ENCODE measurements at regions not wholly inside any gene's neighbourhood (a gene's known extent, or its start where the extent isn't known, plus 50 kb on each side); places are given as distances from the start of the nearest gene placed in this dataset.

GRCh38 chr2:62330959-62331358 is 135.0 kb downstream of the B3GNT2 start:
- Histone ChIP-seq H3K79me2 (ENCODE audit: control insufficient read depth, insufficient read depth, low read length) (no peaks in the 10 kb centered on the region), H3K4me1 (ENCODE audit: control insufficient read depth, extremely low read depth, insufficient read depth, low read length) (no peaks in the 10 kb centered on the region), H3K4me3 (replicated peaks in 1 of 4; ENCODE audit: control extremely low read depth in 1 of 4, insufficient read depth in 1 of 4, low read depth in 3 of 4, low read length in 4 of 4) (no peak overlapping the region), H2AFZ (ENCODE audit: low read length) (no peak overlapping the region), H3K9ac (ENCODE audit: insufficient read depth, low read length) (no peak overlapping the region), H3K27me3 (ENCODE audit: control insufficient read depth, insufficient read depth, low read length) (no peaks in the 10 kb centered on the region), H3K36me3 (ENCODE audit: control insufficient read depth, insufficient read depth, low read length) (no peaks in the 10 kb centered on the region), H3K9me3 (ENCODE audit: control insufficient read depth, insufficient read depth, low read depth, low read length) (no peaks in the 10 kb centered on the region), H3K4me2 (ENCODE audit: extremely low read depth, insufficient read depth, low read length) (no peak overlapping the region), H4K20me1 (ENCODE audit: control insufficient read depth, extremely low read depth, insufficient read depth, low read length) (no peaks in the 10 kb centered on the region), H3K27ac (ENCODE audit: insufficient read depth, low read length) (no peak overlapping the region)
- no peak for TF ChIP-seq EZH2 (IDR thresholded peaks at IDR 0.05; ENCODE audit: low read length, missing control alignments)
- TF ChIP-seq CTCF (conservative IDR thresholded peaks at IDR 0.05 in 1 of 2, IDR thresholded peaks at IDR 0.05 in 1 of 2; ENCODE audit: low read depth in 1 of 2, low read length in 2 of 2) = no peak
- no peak for DNase-seq (ENCODE audit: low read depth in 2 of 2)

DNA sequence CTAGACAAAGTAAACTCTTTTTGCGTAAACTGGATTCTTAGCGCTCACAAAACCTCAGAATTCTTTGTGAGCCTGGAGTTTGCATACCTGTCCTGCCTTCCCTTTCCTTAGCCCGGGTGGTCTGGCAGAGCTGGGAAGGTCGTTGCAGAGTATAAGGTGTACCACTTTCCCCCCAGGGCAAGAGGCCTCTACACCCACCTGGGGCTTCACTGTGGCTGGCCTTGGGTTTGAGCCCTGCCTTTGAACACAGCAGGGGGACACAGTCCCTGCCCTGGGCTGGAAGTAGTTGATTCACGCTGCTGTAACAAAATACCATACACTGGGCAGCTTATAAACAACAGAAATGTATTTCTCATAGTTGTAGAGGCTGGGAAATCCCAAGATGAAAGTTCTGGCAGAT is 133.9 kb downstream of the B3GNT2 start:
- Histone ChIP-seq H2AFZ (ENCODE audit: low read length) (no peak overlapping the region), H3K9ac (ENCODE audit: insufficient read depth, low read length) (no peak overlapping the region), H3K27ac (ENCODE audit: insufficient read depth, low read length) (no peak overlapping the region), H3K9me3 (ENCODE audit: control insufficient read depth, insufficient read depth, low read depth, low read length) (no peaks in the 10 kb centered on the region), H3K4me3 (replicated peaks in 1 of 4; ENCODE audit: control extremely low read depth in 1 of 4, insufficient read depth in 1 of 4, low read depth in 3 of 4, low read length in 4 of 4) (no peak overlapping the region), H3K36me3 (ENCODE audit: control insufficient read depth, insufficient read depth, low read length) (no peaks in the 10 kb centered on the region), H3K27me3 (ENCODE audit: control insufficient read depth, insufficient read depth, low read length) (no peaks in the 10 kb centered on the region), H4K20me1 (ENCODE audit: control insufficient read depth, extremely low read depth, insufficient read depth, low read length) (no peaks in the 10 kb centered on the region), H3K4me2 (ENCODE audit: extremely low read depth, insufficient read depth, low read length) (no peak overlapping the region), H3K4me1 (ENCODE audit: control insufficient read depth, extremely low read depth, insufficient read depth, low read length) (no peaks in the 10 kb centered on the region), H3K79me2 (ENCODE audit: control insufficient read depth, insufficient read depth, low read length) (no peaks in the 10 kb centered on the region)
- no peak for DNase-seq (ENCODE audit: low read depth in 2 of 2)
- TF ChIP-seq CTCF (conservative IDR thresholded peaks at IDR 0.05 in 1 of 2, IDR thresholded peaks at IDR 0.05 in 1 of 2; ENCODE audit: low read depth in 1 of 2, low read length in 2 of 2) = no peak
- no peak for TF ChIP-seq EZH2 (IDR thresholded peaks at IDR 0.05; ENCODE audit: low read length, missing control alignments)

DNA sequence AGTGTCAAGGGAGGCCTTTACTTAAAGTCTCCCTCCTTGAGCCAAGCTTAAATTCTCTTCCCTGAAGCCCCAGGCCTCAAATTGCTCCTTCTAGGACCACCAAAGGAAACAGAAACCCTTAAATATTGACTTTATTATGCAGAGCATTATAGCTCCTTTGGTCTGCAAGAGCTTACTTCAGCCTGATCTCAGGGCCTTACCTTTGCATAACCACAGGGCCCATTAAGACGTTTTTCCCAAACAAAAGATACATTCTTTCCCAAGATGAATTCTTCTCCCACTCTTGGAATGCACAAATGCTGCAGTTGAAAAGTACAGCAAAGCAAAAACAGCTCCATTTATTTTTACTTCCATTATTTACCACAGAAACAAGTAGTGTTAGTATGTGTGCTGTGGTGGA is 130.8 kb downstream of the B3GNT2 start:
- Histone ChIP-seq H3K9ac (ENCODE audit: insufficient read depth, low read length) (no peak overlapping the region), H3K9me3 (ENCODE audit: control insufficient read depth, insufficient read depth, low read depth, low read length) (no peaks in the 10 kb centered on the region), H3K79me2 (ENCODE audit: control insufficient read depth, insufficient read depth, low read length) (no peaks in the 10 kb centered on the region), H2AFZ (ENCODE audit: low read length) (no peak overlapping the region), H3K36me3 (ENCODE audit: control insufficient read depth, insufficient read depth, low read length) (no peaks in the 10 kb centered on the region), H3K27ac (ENCODE audit: insufficient read depth, low read length) (no peak overlapping the region), H3K4me3 (replicated peaks in 1 of 4; ENCODE audit: control extremely low read depth in 1 of 4, insufficient read depth in 1 of 4, low read depth in 3 of 4, low read length in 4 of 4) (no peak overlapping the region), H3K27me3 (ENCODE audit: control insufficient read depth, insufficient read depth, low read length) (no peaks in the 10 kb centered on the region), H3K4me2 (ENCODE audit: extremely low read depth, insufficient read depth, low read length) (no peak overlapping the region), H4K20me1 (ENCODE audit: control insufficient read depth, extremely low read depth, insufficient read depth, low read length) (no peaks in the 10 kb centered on the region), H3K4me1 (ENCODE audit: control insufficient read depth, extremely low read depth, insufficient read depth, low read length) (no peaks in the 10 kb centered on the region)
- DNase-seq (ENCODE audit: low read depth in 2 of 2) = peak in 1 of 2 donors; percentile 12
- TF ChIP-seq EZH2 (IDR thresholded peaks at IDR 0.05; ENCODE audit: low read length, missing control alignments) (no peak), CTCF (conservative IDR thresholded peaks at IDR 0.05 in 1 of 2, IDR thresholded peaks at IDR 0.05 in 1 of 2; ENCODE audit: low read depth in 1 of 2, low read length in 2 of 2) (no peak)

All from fibroblast of lung (primary cell).